Esophagus muscularis mucosa (tissue), 4 donors: ENCODE measurements at regions not wholly inside any gene's neighbourhood (a gene's known extent, or its start where the extent isn't known, plus 50 kb on each side); places are given as distances from the start of the nearest gene placed in this dataset.
A peak's percentile ranks its signal among the peaks of the same experiment; 100 is the strongest.

Experiments
- DNase-seq: peaks from one replicate; pipeline ENCODE4 v3.0.0-alpha.2; 2017; ENCODE audit errors: extremely low spot score
- H3K27ac ChIP-seq, 4 donors: fragments of 200-600 bp; sonication (generic); replicated peaks in 1 of 4; 1 replicate in 3 of 4; 2 replicates in 1 of 4; pipeline ENCODE4 v1.5.1; 2016 to 2019; ENCODE audit warnings: mild to moderate bottlenecking in 1 of 4
- H3K27me3 ChIP-seq, 4 donors: fragments of 200-600 bp; sonication (generic); one replicate each; pipeline versions ENCODE4 v1.5.1 to v1.6.0; 2016 to 2019
- H3K36me3 ChIP-seq, 4 donors: fragments of 200-600 bp; sonication (generic); one replicate each; pipeline ENCODE4 v1.5.1; 2016 to 2019
- H3K4me1 ChIP-seq, 4 donors: fragments of 200-600 bp; sonication (generic); one replicate each; pipeline ENCODE4 v1.5.1; 2016 to 2019
- H3K4me3 ChIP-seq, 4 donors: fragments of 200-600 bp; sonication (generic); 1 replicate in 2 of 4; 2 replicates in 2 of 4; pipeline ENCODE4 v1.5.1; 2016 to 2019; ENCODE audit warnings: mild to moderate bottlenecking in 4 of 4, moderate library complexity in 1 of 4
- H3K9me3 ChIP-seq, 4 donors: fragments of 200-600 bp; sonication (generic); 1 replicate in 3 of 4; 2 replicates in 1 of 4; pipeline ENCODE4 v1.5.1; 2016 to 2019
- CTCF ChIP-seq, 3 experiments: fragments of 200-600 bp in 2 of 3; fragments of 450-650 bp in 1 of 3; sonication (generic) in 2 of 3; IDR thresholded peaks; one replicate each; pipeline ENCODE4 v1.5.1; 2017 to 2019; ENCODE audit warnings: antibody characterized with exemption in 3 of 3, mild to moderate bottlenecking in 2 of 3, moderate library complexity in 1 of 3
- EP300 ChIP-seq: sonication (generic); formaldehyde crosslinking; IDR thresholded peaks from one replicate; pipeline ENCODE4 v1.6.1; 2017; ENCODE audit warnings: antibody characterized with exemption
- POLR2A ChIP-seq: fragments of 450-650 bp; IDR thresholded peaks from one replicate; pipeline ENCODE4 v1.6.1; 2017; ENCODE audit warnings: antibody characterized with exemption, moderate library complexity, mild to moderate bottlenecking, low read depth
- POLR2AphosphoS5 ChIP-seq, 2 donors: sonication (generic); formaldehyde crosslinking; IDR thresholded peaks; one replicate each; pipeline ENCODE4 v1.6.1; 2017; ENCODE audit warnings: antibody characterized with exemption in 2 of 2
- WGBS: methylation state at CpG from one replicate; pipeline ENCODE4 v1.1.5; 2018; 5-methylcytosine and 5-hydroxymethylcytosine counted together
- intact Hi-C: fragments of 100-400 bp; cut with DNase I; formaldehyde crosslinking; loops from one replicate; pipeline ENCODE4 v1.15.1; 2023

- H3K36me3 ChIP-seq: peaks cover 0 to 39% (median 0%) of the 10 kb centered on the region in 4 donors
Observed at GRCh38 chr2:196259507-196260481, 88.4 kb upstream of the STK17B start.

DNA sequence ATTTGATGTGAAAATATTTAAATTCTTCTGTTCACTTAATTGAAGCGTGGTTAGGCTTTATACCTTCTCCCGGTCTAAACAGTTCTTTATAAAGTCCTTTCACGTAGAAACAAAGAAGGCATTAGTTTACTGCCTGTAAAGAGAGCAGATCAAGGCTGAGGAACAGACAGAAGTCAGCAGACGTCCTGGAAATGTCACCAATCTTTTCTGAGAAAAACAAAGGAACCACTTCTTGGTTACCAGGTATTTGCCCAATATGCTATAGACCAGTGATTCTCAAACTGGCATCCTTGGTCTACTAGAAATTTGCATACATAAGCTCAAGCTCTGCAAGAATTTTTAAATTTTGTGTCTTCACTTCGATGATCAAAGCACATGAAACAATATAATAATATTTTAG lies 89.2 kb upstream of the STK17B start:
- intact Hi-C loops: no loop called here
- Histone ChIP-seq H3K27me3 (no peaks in the 10 kb centered on the region), H3K36me3 (peaks cover 0 to 38% (median 0%) of the 10 kb centered on the region in 4 donors), H3K4me3 (no peak overlapping the region), H3K9me3 (no peaks in the 10 kb centered on the region), H3K4me1 (no peaks in the 10 kb centered on the region), H3K27ac (no peak overlapping the region)
- WGBS: 90% methylated on average over 5 of the region's 5 CpGs
- no peak for TF ChIP-seq CTCF (IDR thresholded peaks at IDR 0.05)
- no peak for TF ChIP-seq EP300
- TF ChIP-seq POLR2AphosphoS5 (IDR thresholded peaks at IDR 0.05): no peak
- no peak for TF ChIP-seq POLR2A
- DNase-seq: no peak

More at GRCh38 chr2:196259507-196260481, 88.4 kb upstream of the STK17B start:
- no peaks in the 10 kb centered on the region for H3K9me3 ChIP-seq
- WGBS: 80% methylated on average over 7 of the region's 7 CpGs
- no peak overlapping the region for H3K27ac ChIP-seq
- intact Hi-C loops: no loop called here
- no peaks in the 10 kb centered on the region for H3K27me3 ChIP-seq
- no peak overlapping the region for H3K4me3 ChIP-seq
- H3K4me1 ChIP-seq: no peaks in the 10 kb centered on the region
- DNase-seq: no peak
- TF ChIP-seq POLR2AphosphoS5 (IDR thresholded peaks at IDR 0.05): no peak
- no peak for TF ChIP-seq POLR2A
- no peak for TF ChIP-seq CTCF (IDR thresholded peaks at IDR 0.05)
- TF ChIP-seq EP300: no peak

DNA sequence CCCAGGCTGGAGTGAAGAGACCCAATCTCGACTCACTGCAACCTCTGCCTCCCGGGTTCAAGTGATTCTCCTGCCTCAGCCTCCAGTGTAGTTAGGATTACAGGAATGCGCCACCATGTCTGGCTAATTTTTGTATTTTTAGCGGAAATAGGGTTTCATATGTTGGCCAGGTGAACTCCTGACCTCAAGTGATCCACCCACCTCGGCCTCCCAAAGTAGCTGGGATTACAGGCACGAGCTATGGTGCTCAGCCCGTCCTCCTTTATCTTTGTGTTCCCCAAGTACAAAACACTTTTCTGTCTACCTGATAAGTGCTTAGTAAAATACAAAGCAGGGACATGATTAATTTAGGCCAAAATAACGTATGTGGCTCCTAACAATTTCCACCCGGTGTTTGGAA lies 91.2 kb upstream of the STK17B start:
- Histone ChIP-seq H3K4me3 (no peak overlapping the region), H3K27me3 (no peaks in the 10 kb centered on the region), H3K4me1 (peaks cover 0 to 8% (median 2%) of the 10 kb centered on the region in 4 donors), H3K9me3 (no peaks in the 10 kb centered on the region), H3K36me3 (peaks cover 0 to 24% (median 0%) of the 10 kb centered on the region in 4 donors), H3K27ac (peak overlapping the region in 1 of 4 donors; percentile 22)
- DNase-seq: no peak
- WGBS: 85% methylated on average over 9 of the region's 9 CpGs
- intact Hi-C loops: no loop called here
- no peak for TF ChIP-seq POLR2A
- TF ChIP-seq POLR2AphosphoS5 (IDR thresholded peaks at IDR 0.05): no peak
- TF ChIP-seq CTCF (IDR thresholded peaks at IDR 0.05): no peak
- TF ChIP-seq EP300: no peak

GRCh38 chr2:196263181-196263747 lies 91.9 kb upstream of the STK17B start:
- 67% methylated on average over 8 of the region's 8 CpGs for WGBS
- intact Hi-C loops: no loop called here
- Histone ChIP-seq H3K4me3 (no peak overlapping the region), H3K36me3 (peaks cover 0 to 19% (median 0%) of the 10 kb centered on the region in 4 donors), H3K27me3 (no peaks in the 10 kb centered on the region), H3K27ac (no peak overlapping the region), H3K9me3 (no peaks in the 10 kb centered on the region), H3K4me1 (peaks cover 0 to 9% (median 3%) of the 10 kb centered on the region in 4 donors)
- TF ChIP-seq CTCF (IDR thresholded peaks at IDR 0.05): no peak
- DNase-seq: no peak
